GM21390 (cell line): ENCODE measurements at regions not wholly inside any gene's neighbourhood (a gene's known extent, or its start where the extent isn't known, plus 50 kb on each side); places are given as distances from the start of the nearest gene placed in this dataset.
"Not testable (repeated sequence)": the region's sequence is repeated elsewhere in the genome, so short reads cannot be mapped to it uniquely, and the experiment has no call there.

Experiments
- ATAC-seq: cut with Tn5 transposase; IDR thresholded peaks from one replicate; pipeline ENCODE4 v1.9.1; 2021; ENCODE audit not compliant: unreplicated experiment

GRCh38 chr13:83731113-83731512 lies 151.2 kb downstream of the SLITRK1 start:
- ATAC-seq, result no peak

- no peak for ATAC-seq
Measured at GRCh38 chr13:83730674-83731073, 151.6 kb downstream of the SLITRK1 start.

DNA sequence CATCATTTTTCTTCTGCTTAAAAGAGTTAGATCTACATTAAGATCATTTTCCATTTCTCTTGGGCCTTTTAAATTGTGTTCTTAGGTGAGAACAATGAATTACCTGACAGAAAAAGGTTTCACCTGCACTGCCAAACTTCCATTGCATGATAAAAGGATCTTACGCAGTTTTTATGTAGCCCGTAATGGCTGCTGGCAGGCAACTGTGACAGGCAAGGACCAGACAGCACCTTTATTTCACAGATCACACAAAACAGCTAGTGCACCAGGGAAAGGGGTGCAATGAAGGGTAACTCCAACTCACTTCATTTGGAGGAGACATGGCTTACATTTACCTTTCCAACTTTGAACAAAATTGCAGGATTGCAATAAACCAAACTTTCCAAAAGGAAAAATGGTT lies 159.8 kb downstream of the SLITRK1 start:
- ATAC-seq, result no peak

DNA sequence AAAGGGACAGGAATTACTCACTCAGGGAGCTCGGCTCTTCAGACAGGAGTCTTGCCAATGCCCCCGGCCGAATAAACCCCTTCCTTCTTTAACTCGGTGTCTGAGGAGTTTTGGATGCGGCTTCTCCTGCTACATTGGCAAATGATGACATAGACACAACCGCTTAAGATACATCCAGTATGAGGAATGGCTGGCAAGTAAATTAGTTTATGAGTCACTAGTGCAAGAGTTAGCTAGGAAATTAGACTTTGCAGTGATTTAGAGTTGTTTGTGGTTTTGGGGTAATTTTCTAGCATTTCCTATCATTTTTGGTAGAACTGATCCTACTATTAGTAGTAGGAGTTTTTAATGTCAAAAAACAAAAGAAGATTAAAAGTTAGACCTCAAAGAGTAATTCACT lies 166.2 kb downstream of the SLITRK1 start:
- ATAC-seq, result no peak

GRCh38 chr13:83714236-83714635 lies 168.0 kb downstream of the SLITRK1 start:
- no peak for ATAC-seq

DNA sequence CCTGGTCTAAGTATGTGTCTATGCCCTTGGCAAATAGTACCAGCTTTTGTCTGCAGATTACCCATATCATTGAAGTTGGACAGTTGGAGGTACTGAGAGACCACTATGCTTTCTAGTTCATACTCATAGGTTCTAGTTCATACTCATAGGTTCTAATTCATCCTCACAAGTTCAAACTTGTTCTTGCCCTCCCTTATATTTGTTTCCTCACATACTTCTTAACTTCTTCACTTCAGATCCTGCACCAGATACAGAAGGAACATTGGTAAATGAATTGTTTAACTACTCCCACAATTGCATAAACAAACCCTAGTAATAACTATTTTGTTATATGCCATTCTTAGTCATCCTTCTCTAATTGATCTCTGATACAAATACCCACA lies 172.2 kb downstream of the SLITRK1 start:
- no peak for ATAC-seq

- no peak for ATAC-seq
Measured at GRCh38 chr13:83709426-83710132, 172.7 kb downstream of the SLITRK1 start.

- no peak for ATAC-seq
Measured at GRCh38 chr13:83702021-83702420, 180.3 kb downstream of the SLITRK1 start.

DNA sequence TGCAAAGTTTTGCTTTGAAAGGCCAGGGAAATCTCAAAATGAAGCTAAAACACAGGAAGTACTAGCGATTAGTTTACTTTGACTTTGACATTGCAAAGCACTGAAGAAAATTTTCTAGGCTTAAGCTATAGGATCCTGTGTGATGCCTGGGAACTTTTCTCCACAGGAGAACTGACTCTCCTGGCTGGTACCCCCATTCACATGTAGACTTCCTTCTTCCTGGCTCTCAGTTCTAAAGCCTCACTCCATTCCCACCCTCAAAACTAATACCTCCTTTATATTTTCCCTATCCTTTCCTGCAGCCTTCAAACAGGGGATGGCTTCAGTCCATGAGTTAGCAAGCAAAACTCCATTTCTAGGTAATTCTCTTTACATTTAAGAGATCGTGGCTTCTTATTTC lies 189.5 kb downstream of the SLITRK1 start:
- no peak for ATAC-seq

DNA sequence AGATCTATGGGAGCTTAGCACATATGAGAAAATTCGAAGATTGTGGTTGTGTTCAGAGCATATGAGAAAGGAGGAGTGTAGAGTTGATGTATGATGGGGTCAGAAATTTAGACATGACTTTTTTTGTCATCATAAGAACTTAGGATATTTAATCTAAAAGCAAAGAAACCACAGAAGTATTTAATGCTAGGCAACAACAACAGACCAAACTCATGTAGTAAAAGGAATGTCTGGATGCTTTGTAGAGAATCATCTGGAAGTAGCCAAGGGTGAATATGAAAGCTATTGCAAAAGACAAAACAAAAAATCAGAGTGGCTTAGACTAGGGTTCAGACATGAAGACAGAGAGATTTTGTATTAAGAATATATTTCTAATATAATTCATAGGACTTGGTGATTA lies 190.3 kb downstream of the SLITRK1 start:
- ATAC-seq, result no peak

GRCh38 chr13:83681547-83681946 lies 200.7 kb downstream of the SLITRK1 start:
- ATAC-seq, result no peak

GRCh38 chr13:83677985-83678384 lies 204.3 kb downstream of the SLITRK1 start:
- no peak for ATAC-seq

DNA sequence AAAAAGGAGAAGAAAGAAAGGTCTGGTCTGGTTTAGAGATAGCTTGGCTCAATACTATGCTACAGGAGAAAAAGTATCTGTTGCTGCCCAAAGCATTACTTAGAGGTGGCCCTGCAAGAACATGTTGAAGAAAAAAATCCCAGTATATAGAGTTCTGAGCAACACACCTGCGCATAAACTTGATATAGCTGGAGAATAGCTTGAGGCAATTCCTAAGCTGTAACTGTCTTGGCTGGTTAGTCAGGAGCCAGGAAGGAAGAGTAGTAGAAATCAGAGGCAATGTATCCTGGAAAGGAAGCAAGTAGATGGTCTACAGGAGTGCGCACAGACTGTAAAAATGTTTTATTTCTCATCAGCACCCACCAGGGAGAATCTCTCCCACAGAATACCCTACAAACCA lies 209.7 kb downstream of the SLITRK1 start:
- no peak for ATAC-seq

- ATAC-seq, result no peak
Measured at GRCh38 chr13:83667606-83668005, 214.7 kb downstream of the SLITRK1 start.

DNA sequence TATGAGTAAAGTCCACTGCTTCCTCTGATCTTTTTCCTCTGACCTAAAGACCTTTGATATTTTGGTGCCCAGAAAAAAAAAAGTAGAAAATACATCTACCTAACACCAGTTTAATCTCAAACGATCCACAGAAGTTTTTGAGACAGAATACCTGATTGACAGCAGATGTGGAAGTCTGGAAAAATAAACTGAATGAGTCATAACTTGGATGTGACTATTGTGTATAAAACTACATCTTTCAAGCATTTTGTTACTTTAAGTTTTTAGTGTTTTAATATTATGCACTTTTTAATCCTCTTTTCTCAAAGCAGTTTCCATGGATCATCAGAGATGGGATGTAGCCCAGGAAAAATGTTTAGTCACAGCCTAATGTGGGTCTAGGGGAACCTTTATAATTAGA lies 216.1 kb downstream of the SLITRK1 start:
- ATAC-seq, result no peak

DNA sequence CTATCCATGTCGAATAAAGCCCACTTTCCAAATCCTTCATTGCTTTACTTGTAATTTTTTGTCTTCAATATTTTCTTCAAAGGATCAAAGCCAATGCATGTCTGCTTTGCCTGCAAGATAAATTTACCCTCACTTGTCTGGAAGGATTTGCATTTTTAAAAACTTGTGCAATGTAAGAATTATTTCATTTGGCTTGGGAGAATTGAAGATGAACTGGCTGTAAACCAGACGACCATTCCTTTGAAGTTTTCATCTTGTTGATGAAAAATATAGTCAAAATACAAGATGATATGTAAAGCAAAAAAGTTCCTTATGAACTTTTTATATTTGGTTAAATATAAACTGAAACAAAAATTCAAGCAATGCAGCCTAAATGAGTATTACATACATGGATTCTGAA lies 225.0 kb downstream of the SLITRK1 start:
- no peak for ATAC-seq

GRCh38 chr13:83642617-83643016 lies 239.7 kb downstream of the SLITRK1 start:
- ATAC-seq, result not testable (repeated sequence)

DNA sequence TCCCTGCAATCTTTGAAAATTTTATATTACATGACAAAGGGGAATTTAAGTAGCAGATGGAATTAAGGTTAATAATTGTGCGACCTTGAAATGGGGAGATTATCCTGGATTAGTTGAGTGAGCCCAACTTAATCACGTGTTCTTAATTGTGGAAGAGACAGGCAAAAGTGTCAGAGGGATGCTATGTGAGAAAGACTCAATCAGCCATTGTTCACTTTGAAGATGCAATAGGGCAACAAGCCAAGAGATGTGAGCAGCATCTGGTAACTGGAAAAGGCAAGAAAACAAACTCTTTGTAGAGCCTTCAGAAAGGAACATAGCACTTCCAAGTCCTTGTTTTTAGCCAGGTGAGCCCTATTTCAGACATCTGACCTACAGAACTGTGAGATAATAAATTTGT lies 247.7 kb downstream of the SLITRK1 start:
- ATAC-seq, result no peak

GRCh38 chr13:83633746-83634145 lies 248.5 kb downstream of the SLITRK1 start:
- no peak for ATAC-seq

- ATAC-seq, result no peak
Measured at GRCh38 chr13:83622422-83622784, 259.9 kb downstream of the SLITRK1 start.

- ATAC-seq, result no peak
Measured at GRCh38 chr13:83621765-83622421, 260.4 kb downstream of the SLITRK1 start.

DNA sequence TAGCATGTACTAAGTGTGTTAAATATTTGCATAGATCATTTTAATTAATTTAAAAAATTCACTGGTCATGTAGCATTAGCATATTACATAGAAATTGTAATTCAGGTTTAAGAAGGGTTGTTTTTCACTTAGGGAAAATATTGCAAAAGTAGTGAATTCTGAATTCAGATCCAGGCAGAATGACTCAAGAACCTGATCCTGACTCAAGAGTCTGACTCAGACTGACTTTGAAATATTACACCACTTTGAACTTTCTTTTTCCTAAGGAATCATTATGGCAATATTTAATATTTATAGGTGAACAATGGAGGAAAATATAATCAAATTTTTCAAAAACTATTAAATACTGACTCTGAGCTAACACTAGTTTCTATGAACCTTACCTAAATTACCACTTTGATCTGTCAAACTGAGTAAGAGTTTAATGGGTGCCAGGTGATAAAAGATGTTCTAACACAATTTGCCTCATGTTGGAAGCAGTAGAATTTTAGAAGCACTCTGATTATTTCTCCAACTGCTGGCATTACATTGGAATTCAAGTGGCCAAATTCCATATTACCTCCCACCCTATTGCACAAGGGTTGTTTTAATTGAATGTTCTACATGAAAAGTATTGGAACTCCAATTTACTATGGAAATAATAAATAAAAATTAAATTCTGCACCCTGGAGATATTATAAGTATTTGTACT lies 261.6 kb downstream of the SLITRK1 start:
- no peak for ATAC-seq
